ENCODE measurements at regions not wholly inside any gene's neighbourhood (a gene's known extent, or its start where the extent isn't known, plus 50 kb on each side); places are given as distances from the start of the nearest gene placed in this dataset.
"Not testable (repeated sequence)": the region's sequence is repeated elsewhere in the genome, so short reads cannot be mapped to it uniquely, and the experiment has no call there.

GRCh38 chr3:87548271-87548670, 271.9 kb upstream of the POU1F1 start:
- TF ChIP-seq, protein P1, sequence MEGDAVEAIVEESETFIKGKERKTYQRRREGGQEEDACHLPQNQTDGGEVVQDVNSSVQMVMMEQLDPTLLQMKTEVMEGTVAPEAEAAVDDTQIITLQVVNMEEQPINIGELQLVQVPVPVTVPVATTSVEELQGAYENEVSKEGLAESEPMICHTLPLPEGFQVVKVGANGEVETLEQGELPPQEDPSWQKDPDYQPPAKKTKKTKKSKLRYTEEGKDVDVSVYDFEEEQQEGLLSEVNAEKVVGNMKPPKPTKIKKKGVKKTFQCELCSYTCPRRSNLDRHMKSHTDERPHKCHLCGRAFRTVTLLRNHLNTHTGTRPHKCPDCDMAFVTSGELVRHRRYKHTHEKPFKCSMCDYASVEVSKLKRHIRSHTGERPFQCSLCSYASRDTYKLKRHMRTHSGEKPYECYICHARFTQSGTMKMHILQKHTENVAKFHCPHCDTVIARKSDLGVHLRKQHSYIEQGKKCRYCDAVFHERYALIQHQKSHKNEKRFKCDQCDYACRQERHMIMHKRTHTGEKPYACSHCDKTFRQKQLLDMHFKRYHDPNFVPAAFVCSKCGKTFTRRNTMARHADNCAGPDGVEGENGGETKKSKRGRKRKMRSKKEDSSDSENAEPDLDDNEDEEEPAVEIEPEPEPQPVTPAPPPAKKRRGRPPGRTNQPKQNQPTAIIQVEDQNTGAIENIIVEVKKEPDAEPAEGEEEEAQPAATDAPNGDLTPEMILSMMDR (conservative IDR thresholded peaks at IDR 0.05; ENCODE audit: control insufficient read depth, insufficient read depth, low read depth, low read length) = no peak
- no peak for DNase-seq (ENCODE audit: low read depth)
- H3K4me3 ChIP-seq (ENCODE audit: control insufficient read depth, low read depth, low read length) = no peak overlapping the region

GRCh38 chr3:87546216-87546615, 269.8 kb upstream of the POU1F1 start:
- DNase-seq (ENCODE audit: low read depth) = no peak
- TF ChIP-seq, protein P1 (conservative IDR thresholded peaks at IDR 0.05; ENCODE audit: control insufficient read depth, insufficient read depth, low read depth, low read length) = no peak
- no peak overlapping the region for H3K4me3 ChIP-seq (ENCODE audit: control insufficient read depth, low read depth, low read length)

- not testable (repeated sequence) for DNase-seq (ENCODE audit: low read depth)
Measured at GRCh38 chr3:87543408-87543807, 267.0 kb upstream of the POU1F1 start.

GRCh38 chr3:87541723-87542122, 265.3 kb upstream of the POU1F1 start:
- no peak overlapping the region for H3K4me3 ChIP-seq (ENCODE audit: control insufficient read depth, low read depth, low read length)
- DNase-seq (ENCODE audit: low read depth) = no peak
- TF ChIP-seq, protein P1 (conservative IDR thresholded peaks at IDR 0.05; ENCODE audit: control insufficient read depth, insufficient read depth, low read depth, low read length) = no peak

More at GRCh38 chr3:87543408-87543807, 267.0 kb upstream of the POU1F1 start:
- not testable (repeated sequence) for H3K4me3 ChIP-seq (ENCODE audit: control insufficient read depth, low read depth, low read length)

DNA sequence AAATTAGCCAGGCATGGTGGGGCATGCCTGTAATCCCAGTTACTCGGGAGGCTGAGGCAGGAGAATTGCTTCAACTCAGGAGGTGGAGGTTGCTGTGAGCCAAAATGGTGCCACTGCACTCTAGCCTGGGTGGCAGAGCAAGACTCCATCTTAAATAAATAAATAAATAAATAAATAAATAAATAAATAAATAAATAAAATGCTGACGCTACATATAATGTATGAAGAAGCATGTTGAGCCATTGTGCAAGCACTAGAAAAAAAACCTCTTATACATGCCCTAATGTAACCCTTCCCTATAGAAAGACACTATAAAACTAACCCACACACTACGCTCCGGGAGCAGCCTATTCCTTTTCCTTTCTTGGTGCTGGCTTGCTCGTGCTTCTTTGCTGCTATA, 262.3 kb upstream of the POU1F1 start:
- not testable (repeated sequence) for DNase-seq (ENCODE audit: low read depth)

GRCh38 chr3:87509401-87509800, 233.0 kb upstream of the POU1F1 start:
- TF ChIP-seq, protein P1 (conservative IDR thresholded peaks at IDR 0.05; ENCODE audit: control insufficient read depth, insufficient read depth, low read depth, low read length) = no peak
- DNase-seq (ENCODE audit: low read depth) = no peak
- H3K4me3 ChIP-seq (ENCODE audit: control insufficient read depth, low read depth, low read length) = no peak overlapping the region

More for the DNA sequence above, 262.3 kb upstream of the POU1F1 start:
- not testable (repeated sequence) for H3K4me3 ChIP-seq (ENCODE audit: control insufficient read depth, low read depth, low read length)

GRCh38 chr3:87508921-87509320, 232.5 kb upstream of the POU1F1 start:
- no peak for DNase-seq (ENCODE audit: low read depth)
- TF ChIP-seq, protein P1 (conservative IDR thresholded peaks at IDR 0.05; ENCODE audit: control insufficient read depth, insufficient read depth, low read depth, low read length) = no peak
- H3K4me3 ChIP-seq (ENCODE audit: control insufficient read depth, low read depth, low read length) = no peak overlapping the region

GRCh38 chr3:87507753-87508152, 231.4 kb upstream of the POU1F1 start:
- DNase-seq (ENCODE audit: low read depth) = no peak
- TF ChIP-seq, protein P1 (conservative IDR thresholded peaks at IDR 0.05; ENCODE audit: control insufficient read depth, insufficient read depth, low read depth, low read length) = no peak
- H3K4me3 ChIP-seq (ENCODE audit: control insufficient read depth, low read depth, low read length) = no peak overlapping the region
